ENCODE measurements at regions not wholly inside any gene's neighbourhood (a gene's known extent, or its start where the extent isn't known, plus 50 kb on each side); places are given as distances from the start of the nearest gene placed in this dataset.
A peak's percentile ranks its signal among the peaks of the same experiment; 100 is the strongest.
"Not testable (repeated sequence)": the region's sequence is repeated elsewhere in the genome, so short reads cannot be mapped to it uniquely, and the experiment has no call there.

GRCh38 chr10:4239186-4239585 lies 454.2 kb upstream of the KLF6 start:
- H3K9me3 Mint-ChIP-seq: peaks cover 0 to 11% of the 10 kb centered on the region in 2 donors
- H3K27ac Mint-ChIP-seq: no peak overlapping the region
- no peak for DNase-seq
- peaks cover 21% of the 10 kb centered on the region for H3K27me3 Mint-ChIP-seq
- peaks cover 22% of the 10 kb centered on the region for H3K4me1 Mint-ChIP-seq
- no peak overlapping the region for H3K4me3 Mint-ChIP-seq
- no peak for ATAC-seq

- H3K27ac Mint-ChIP-seq, H3K4me3 Mint-ChIP-seq, DNase-seq, H3K4me1 Mint-ChIP-seq, ATAC-seq: not testable (repeated sequence)
- peaks cover 0 to 11% of the 10 kb centered on the region in 2 donors for H3K9me3 Mint-ChIP-seq
- H3K27me3 Mint-ChIP-seq: peaks cover 21% of the 10 kb centered on the region
These were observed 451.9 kb upstream of the KLF6 start for GRCh38 chr10:4236905-4237304.

GRCh38 chr10:4234661-4235060 lies 449.7 kb upstream of the KLF6 start:
- peak; percentile 63 for ATAC-seq
- peaks cover 0 to 11% of the 10 kb centered on the region in 2 donors for H3K9me3 Mint-ChIP-seq
- DNase-seq: no peak
- H3K27ac Mint-ChIP-seq: no peak overlapping the region
- H3K27me3 Mint-ChIP-seq: peaks cover 21% of the 10 kb centered on the region
- no peaks in the 10 kb centered on the region for H3K4me1 Mint-ChIP-seq
- no peak overlapping the region for H3K4me3 Mint-ChIP-seq

- Mint-ChIP-seq H3K4me3 (no peak overlapping the region), H3K27ac (no peak overlapping the region)
- ATAC-seq: no peak
These were observed 446.4 kb upstream of the KLF6 start for GRCh38 chr10:4231439-4231838.

GRCh38 chr10:4230036-4230435 lies 445.0 kb upstream of the KLF6 start:
- DNase-seq: no peak
- Mint-ChIP-seq H3K9me3 (no peaks in the 10 kb centered on the region), H3K4me3 (no peak overlapping the region), H3K4me1 (no peaks in the 10 kb centered on the region), H3K27me3 (no peaks in the 10 kb centered on the region), H3K27ac (no peak overlapping the region)
- ATAC-seq: no peak

More at GRCh38 chr10:4231439-4231838, 446.4 kb upstream of the KLF6 start:
- DNase-seq: no peak
- peaks cover 10% of the 10 kb centered on the region for H3K27me3 Mint-ChIP-seq
- H3K4me1 Mint-ChIP-seq: no peaks in the 10 kb centered on the region
- H3K9me3 Mint-ChIP-seq: peaks cover 0 to under 1% of the 10 kb centered on the region in 2 donors

GRCh38 chr10:4229106-4229505 lies 444.1 kb upstream of the KLF6 start:
- H3K4me3 Mint-ChIP-seq: no peak overlapping the region
- no peak for ATAC-seq
- H3K27ac Mint-ChIP-seq: no peak overlapping the region
- H3K4me1 Mint-ChIP-seq: no peaks in the 10 kb centered on the region
- H3K27me3 Mint-ChIP-seq: no peaks in the 10 kb centered on the region
- DNase-seq: no peak
- H3K9me3 Mint-ChIP-seq: no peaks in the 10 kb centered on the region

GRCh38 chr10:4227586-4227985 lies 442.6 kb upstream of the KLF6 start:
- DNase-seq (no peak), ATAC-seq (no peak)
- no peaks in the 10 kb centered on the region for H3K9me3 Mint-ChIP-seq
- no peaks in the 10 kb centered on the region for H3K27me3 Mint-ChIP-seq
- no peak overlapping the region for H3K27ac Mint-ChIP-seq
- no peak overlapping the region for H3K4me3 Mint-ChIP-seq
- no peaks in the 10 kb centered on the region for H3K4me1 Mint-ChIP-seq

- Mint-ChIP-seq H3K4me3 (no peak overlapping the region), H3K27ac (no peak overlapping the region), H3K27me3 (no peaks in the 10 kb centered on the region), H3K4me1 (no peaks in the 10 kb centered on the region), H3K9me3 (no peaks in the 10 kb centered on the region)
- ATAC-seq (no peak), DNase-seq (no peak)
These were observed 442.0 kb upstream of the KLF6 start for GRCh38 chr10:4226941-4227540.

GRCh38 chr10:4224178-4224577 lies 439.2 kb upstream of the KLF6 start:
- Mint-ChIP-seq H3K9me3 (no peaks in the 10 kb centered on the region), H3K4me1 (peaks cover 13% of the 10 kb centered on the region), H3K27me3 (no peaks in the 10 kb centered on the region), H3K27ac (no peak overlapping the region), H3K4me3 (no peak overlapping the region)
- DNase-seq (no peak), ATAC-seq (no peak)

GRCh38 chr10:4221310-4221709 lies 436.3 kb upstream of the KLF6 start:
- H3K27me3 Mint-ChIP-seq, H3K4me3 Mint-ChIP-seq, H3K9me3 Mint-ChIP-seq, DNase-seq, H3K27ac Mint-ChIP-seq: not testable (repeated sequence)
- H3K4me1 Mint-ChIP-seq: peaks cover 13% of the 10 kb centered on the region
- peak; percentile 60 for ATAC-seq

GRCh38 chr10:4219901-4220300 lies 434.9 kb upstream of the KLF6 start:
- Mint-ChIP-seq H3K27me3 (peaks cover 8% of the 10 kb centered on the region), H3K4me1 (peaks cover 19% of the 10 kb centered on the region), H3K27ac (no peak overlapping the region), H3K9me3 (no peaks in the 10 kb centered on the region), H3K4me3 (no peak overlapping the region)
- DNase-seq (no peak), ATAC-seq (no peak)

GRCh38 chr10:4217653-4218052 lies 432.6 kb upstream of the KLF6 start:
- Mint-ChIP-seq H3K27me3 (peaks cover 9% of the 10 kb centered on the region), H3K4me1 (peaks cover 19% of the 10 kb centered on the region), H3K27ac (no peak overlapping the region), H3K9me3 (no peaks in the 10 kb centered on the region), H3K4me3 (no peak overlapping the region)
- no peak for ATAC-seq
- no peak for DNase-seq

GRCh38 chr10:4217187-4217586 lies 432.2 kb upstream of the KLF6 start:
- Mint-ChIP-seq H3K4me3 (no peak overlapping the region), H3K27ac (no peak overlapping the region), H3K4me1 (peaks cover 19% of the 10 kb centered on the region), H3K27me3 (peaks cover 9% of the 10 kb centered on the region), H3K9me3 (no peaks in the 10 kb centered on the region)
- no peak for DNase-seq
- no peak for ATAC-seq

GRCh38 chr10:4216726-4217125 lies 431.7 kb upstream of the KLF6 start:
- no peak overlapping the region for H3K27ac Mint-ChIP-seq
- ATAC-seq (no peak), DNase-seq (no peak)
- no peak overlapping the region for H3K4me3 Mint-ChIP-seq
- H3K9me3 Mint-ChIP-seq: no peaks in the 10 kb centered on the region
- H3K4me1 Mint-ChIP-seq: peaks cover 19% of the 10 kb centered on the region
- H3K27me3 Mint-ChIP-seq: peaks cover 9% of the 10 kb centered on the region

- Mint-ChIP-seq H3K9me3 (no peaks in the 10 kb centered on the region), H3K27ac (no peak overlapping the region), H3K4me3 (no peak overlapping the region), H3K27me3 (peaks cover 9% of the 10 kb centered on the region), H3K4me1 (peaks cover 12% of the 10 kb centered on the region)
- no peak for ATAC-seq
- no peak for DNase-seq
These were observed 431.1 kb upstream of the KLF6 start for GRCh38 chr10:4215963-4216575.

- no peak for DNase-seq
- no peaks in the 10 kb centered on the region for H3K9me3 Mint-ChIP-seq
- H3K27me3 Mint-ChIP-seq: peaks cover 9% of the 10 kb centered on the region
- no peak overlapping the region for H3K27ac Mint-ChIP-seq
- H3K4me3 Mint-ChIP-seq: no peak overlapping the region
- H3K4me1 Mint-ChIP-seq: peaks cover 6% of the 10 kb centered on the region
- ATAC-seq: no peak
These were observed 430.5 kb upstream of the KLF6 start for GRCh38 chr10:4215485-4215884.

GRCh38 chr10:4214908-4215307 lies 429.9 kb upstream of the KLF6 start:
- no peak overlapping the region for H3K4me3 Mint-ChIP-seq
- ATAC-seq (no peak), DNase-seq (no peak)
- peaks cover 5% of the 10 kb centered on the region for H3K4me1 Mint-ChIP-seq
- no peak overlapping the region for H3K27ac Mint-ChIP-seq
- H3K27me3 Mint-ChIP-seq: peaks cover 9% of the 10 kb centered on the region
- no peaks in the 10 kb centered on the region for H3K9me3 Mint-ChIP-seq
